ENCODE measurements at regions not wholly inside any gene's neighbourhood (a gene's known extent, or its start where the extent isn't known, plus 50 kb on each side); places are given as distances from the start of the nearest gene placed in this dataset.

DNA sequence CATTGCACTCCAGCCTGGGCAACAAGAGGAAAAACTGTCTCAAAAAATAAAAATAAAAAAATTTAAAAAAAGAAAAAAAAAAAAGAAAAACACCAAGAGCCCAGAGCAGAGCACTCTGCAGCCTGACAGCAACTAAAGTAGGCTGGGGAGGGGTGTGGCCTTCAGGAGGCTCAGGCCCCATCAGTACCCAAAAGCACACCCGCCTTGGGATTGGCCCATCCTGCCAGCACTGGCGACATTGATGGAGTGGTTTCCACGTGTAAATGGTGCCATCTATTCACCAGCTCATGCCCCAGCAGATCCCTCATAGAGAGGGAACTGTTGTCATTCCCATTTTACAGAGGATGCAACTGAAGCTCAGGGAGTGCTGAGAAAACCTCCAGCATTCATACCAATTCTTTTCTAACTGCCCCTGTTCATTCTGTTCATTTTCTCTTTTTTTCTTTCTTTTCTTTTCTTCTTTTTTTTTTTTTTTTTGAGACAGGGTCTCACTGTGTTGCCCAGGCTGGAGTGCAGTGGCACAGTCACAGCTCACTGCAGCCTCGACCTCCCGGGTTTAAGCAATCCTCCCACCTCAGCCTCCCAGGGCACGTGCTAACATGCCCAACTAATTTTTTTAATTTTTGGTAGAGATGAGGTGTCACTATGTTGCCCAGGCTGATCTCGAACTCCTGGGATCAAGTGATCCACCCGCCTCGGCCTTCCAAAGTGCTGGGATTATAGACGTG, 89.3 kb downstream of the IRF2BPL start:
- H3K27me3 ChIP-seq (ENCODE audit: control insufficient read depth, insufficient read depth, low read length): no peaks in the 10 kb centered on the region
- H3K4me3 Mint-ChIP-seq: no peak overlapping the region
- no peak overlapping the region for H3K27ac ChIP-seq (ENCODE audit: low read length)
- H3K4me1 ChIP-seq (ENCODE audit: control insufficient read depth, insufficient read depth, low read length): no peaks in the 10 kb centered on the region
- ATAC-seq: no peak
- no peaks in the 10 kb centered on the region for H3K9me3 Mint-ChIP-seq
- no peaks in the 10 kb centered on the region for H3K4me1 Mint-ChIP-seq
- no peak overlapping the region for H3K27ac Mint-ChIP-seq
- H3K36me3 ChIP-seq (ENCODE audit: control insufficient read depth, insufficient read depth, low read length): no peaks in the 10 kb centered on the region
- DNase-seq: no peak
- no peak overlapping the region for H3K4me3 ChIP-seq (ENCODE audit: low read length)
- H3K9me3 ChIP-seq (ENCODE audit: control insufficient read depth, insufficient read depth, low read length): no peaks in the 10 kb centered on the region
- WGBS (ENCODE audit: insufficient coverage): 86% methylated on average over 9 of the region's 10 CpGs
- intact Hi-C loops (cut with micrococcal nuclease): no loop called here
- no peak for TF ChIP-seq CTCF (IDR thresholded peaks at IDR 0.05)
- no peaks in the 10 kb centered on the region for H3K36me3 Mint-ChIP-seq
- peaks cover 0 to 2% of the 10 kb centered on the region in 2 donors for H3K27me3 Mint-ChIP-seq (ENCODE audit: low read depth in 2 of 2)

DNA sequence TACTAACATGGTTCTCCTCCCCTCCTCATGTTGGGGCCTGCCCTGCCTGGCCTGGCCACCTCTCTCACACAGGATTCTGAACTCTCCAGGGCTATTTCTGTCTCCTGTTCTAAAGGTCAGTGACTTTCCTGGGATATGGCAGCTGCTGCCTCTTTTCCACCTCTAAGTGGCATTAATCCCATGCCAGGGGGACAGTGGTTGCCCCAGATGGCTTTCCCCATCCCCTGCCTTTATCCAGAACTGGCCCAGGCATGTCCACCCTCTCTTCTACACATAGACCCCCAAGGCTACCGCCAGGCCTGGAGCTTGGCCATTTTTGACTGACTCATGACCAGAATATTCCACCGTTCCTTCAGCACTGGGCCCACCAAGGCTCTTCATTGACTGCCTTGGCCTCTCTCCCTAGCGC, 90.4 kb downstream of the IRF2BPL start:
- intact Hi-C loops (cut with micrococcal nuclease): no loop called here
- no peak for TF ChIP-seq CTCF (IDR thresholded peaks at IDR 0.05)

GRCh38 chr14:76937181-76938091, 91.1 kb downstream of the IRF2BPL start:
- Histone ChIP-seq H3K4me1 (ENCODE audit: control insufficient read depth, insufficient read depth, low read length) (no peaks in the 10 kb centered on the region), H3K27ac (ENCODE audit: low read length) (no peak overlapping the region), H3K27me3 (ENCODE audit: control insufficient read depth, insufficient read depth, low read length) (no peaks in the 10 kb centered on the region), H3K9me3 (ENCODE audit: control insufficient read depth, insufficient read depth, low read length) (no peaks in the 10 kb centered on the region), H3K4me3 (ENCODE audit: low read length) (no peak overlapping the region), H3K36me3 (ENCODE audit: control insufficient read depth, insufficient read depth, low read length) (no peaks in the 10 kb centered on the region)
- Mint-ChIP-seq H3K4me1 (peaks cover under 1% of the 10 kb centered on the region in 2 donors), H3K9me3 (no peaks in the 10 kb centered on the region), H3K4me3 (no peak overlapping the region), H3K27ac (no peak overlapping the region), H3K36me3 (no peaks in the 10 kb centered on the region), H3K27me3 (ENCODE audit: low read depth in 2 of 2) (peaks cover 0 to 2% of the 10 kb centered on the region in 2 donors)
- TF ChIP-seq CTCF (IDR thresholded peaks at IDR 0.05): no peak
- WGBS (ENCODE audit: insufficient coverage): 91% methylated on average over 15 of the region's 15 CpGs
- no peak for ATAC-seq
- no peak for DNase-seq
- intact Hi-C loops (cut with micrococcal nuclease): no loop called here

More for the DNA sequence above, 90.4 kb downstream of the IRF2BPL start:
- Histone ChIP-seq H3K27ac (ENCODE audit: low read length) (no peak overlapping the region), H3K9me3 (ENCODE audit: control insufficient read depth, insufficient read depth, low read length) (no peaks in the 10 kb centered on the region), H3K4me1 (ENCODE audit: control insufficient read depth, insufficient read depth, low read length) (no peaks in the 10 kb centered on the region), H3K36me3 (ENCODE audit: control insufficient read depth, insufficient read depth, low read length) (no peaks in the 10 kb centered on the region), H3K4me3 (ENCODE audit: low read length) (no peak overlapping the region), H3K27me3 (ENCODE audit: control insufficient read depth, insufficient read depth, low read length) (no peaks in the 10 kb centered on the region)
- WGBS (ENCODE audit: insufficient coverage): 95% methylated on average over 3 of the region's 3 CpGs
- Mint-ChIP-seq H3K4me3 (no peak overlapping the region), H3K9me3 (no peaks in the 10 kb centered on the region), H3K27ac (no peak overlapping the region), H3K36me3 (no peaks in the 10 kb centered on the region), H3K4me1 (no peaks in the 10 kb centered on the region), H3K27me3 (ENCODE audit: low read depth in 2 of 2) (peaks cover 0 to 2% of the 10 kb centered on the region in 2 donors)
- no peak for ATAC-seq
- no peak for DNase-seq
